HUES48 (cell line): ENCODE measurements at regions not wholly inside any gene's neighbourhood (a gene's known extent, or its start where the extent isn't known, plus 50 kb on each side); places are given as distances from the start of the nearest gene placed in this dataset.
"Not testable (repeated sequence)": the region's sequence is repeated elsewhere in the genome, so short reads cannot be mapped to it uniquely, and the experiment has no call there.

Experiments
- H3K27ac ChIP-seq: one replicate; pipeline ENCODE4 v1.7.0; 2013; ENCODE audit warnings: low read depth, low read length, inconsistent platforms
- H3K27me3 ChIP-seq: 2 replicates; pipeline ENCODE4 v1.6.1; 2013; ENCODE audit warnings: mild to moderate bottlenecking, low read length; ENCODE audit not compliant: control insufficient read depth, insufficient read depth
- H3K36me3 ChIP-seq: 2 replicates; pipeline ENCODE4 v1.6.1; 2013; ENCODE audit warnings: low read length; ENCODE audit not compliant: control insufficient read depth, insufficient read depth
- H3K4me1 ChIP-seq: 2 replicates; pipeline ENCODE4 v1.6.1; 2013; ENCODE audit warnings: mild to moderate bottlenecking, low read length; ENCODE audit not compliant: control insufficient read depth, insufficient read depth
- H3K4me3 ChIP-seq: 2 replicates; pipeline ENCODE4 v1.5.1; 2013; ENCODE audit warnings: mild to moderate bottlenecking, low read depth, low read length
- H3K9ac ChIP-seq: 2 replicates; pipeline ENCODE4 v1.6.1; 2013; ENCODE audit warnings: mild to moderate bottlenecking, low read depth, low read length, moderate library complexity
- H3K9me3 ChIP-seq: 2 replicates; pipeline ENCODE4 v1.6.1; 2013; ENCODE audit warnings: low read length; ENCODE audit not compliant: control insufficient read depth, insufficient read depth

DNA sequence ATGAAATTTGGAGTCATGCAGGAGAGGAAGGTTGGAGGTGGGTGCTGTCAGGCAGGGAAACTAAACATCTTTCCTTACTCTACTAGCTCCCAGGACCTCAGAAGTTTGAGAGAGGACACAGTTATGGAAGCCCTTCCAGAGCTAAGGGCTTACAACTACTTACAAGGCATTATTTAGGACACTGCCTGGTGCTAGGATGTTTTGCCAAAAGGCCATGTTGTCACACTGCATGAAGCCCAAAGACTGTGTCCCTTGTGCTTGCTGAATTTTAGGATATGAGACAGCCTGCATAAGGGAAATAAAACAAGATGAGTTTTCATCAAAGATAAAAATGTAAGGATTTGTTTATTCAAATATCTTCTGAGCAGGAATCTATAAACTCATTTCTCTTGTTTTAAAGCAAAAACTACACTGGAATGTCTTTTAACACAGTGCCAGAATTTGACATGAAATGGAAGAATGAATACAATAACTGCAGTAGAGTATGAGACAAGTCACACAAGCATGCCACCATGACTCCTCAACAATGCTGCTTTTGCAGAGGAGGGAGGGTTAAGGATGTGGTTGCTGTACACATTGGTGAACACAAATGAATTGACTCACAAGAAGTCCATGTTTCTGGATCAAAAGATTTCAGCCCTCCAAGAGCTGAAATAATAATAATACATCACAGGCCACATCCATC is 258.4 kb downstream of the SPRY2 start:
- H3K9me3 ChIP-seq, result no peaks in the 10 kb centered on the region
- no peaks in the 10 kb centered on the region for H3K27me3 ChIP-seq
- peaks cover 21% of the 10 kb centered on the region; the same call in 1 of the 2 replicates for H3K4me1 ChIP-seq
- H3K36me3 ChIP-seq, result no peaks in the 10 kb centered on the region
- H3K4me3 ChIP-seq, result no peak overlapping the region
- H3K27ac ChIP-seq, result no peak overlapping the region
- no peak overlapping the region for H3K9ac ChIP-seq

GRCh38 chr13:80074811-80075210 is 266.1 kb downstream of the SPRY2 start:
- H3K4me3 ChIP-seq, result no peak overlapping the region
- H3K36me3 ChIP-seq, result no peaks in the 10 kb centered on the region
- no peaks in the 10 kb centered on the region for H3K9me3 ChIP-seq
- no peak overlapping the region for H3K27ac ChIP-seq
- peaks cover 9% of the 10 kb centered on the region for H3K4me1 ChIP-seq
- H3K27me3 ChIP-seq, result no peaks in the 10 kb centered on the region
- no peak overlapping the region for H3K9ac ChIP-seq

DNA sequence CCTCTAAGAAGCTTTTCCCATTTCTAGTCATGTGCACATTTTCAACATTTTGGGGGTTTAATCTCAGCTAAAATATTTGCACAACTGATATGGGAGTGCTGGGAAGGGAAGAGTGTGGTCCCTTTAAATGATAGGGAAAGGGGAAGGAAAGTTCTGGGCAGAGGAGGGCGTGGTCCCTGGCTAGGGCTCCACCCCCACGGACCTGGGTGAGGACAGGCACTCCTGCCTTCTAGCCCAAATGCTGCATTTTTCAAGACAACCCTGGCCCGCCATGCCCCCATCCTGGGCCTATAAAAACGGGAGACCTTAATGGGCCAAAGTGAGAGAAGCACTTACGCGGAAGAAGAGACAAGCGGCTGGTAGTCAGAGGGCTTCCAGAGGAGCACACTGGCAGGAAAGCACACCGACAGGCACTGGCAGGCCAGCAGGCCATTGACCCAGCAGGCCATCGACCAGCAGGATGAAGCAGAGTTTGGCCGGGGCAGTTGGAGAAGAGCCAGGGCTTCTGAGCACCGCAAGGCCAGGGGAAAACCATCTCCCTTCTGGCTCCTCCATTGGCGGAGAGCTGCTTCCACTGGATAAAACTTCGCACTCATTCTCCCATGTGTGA is 266.7 kb downstream of the SPRY2 start:
- H3K27me3 ChIP-seq, result no peaks in the 10 kb centered on the region
- H3K4me1 ChIP-seq, result peaks cover 9% of the 10 kb centered on the region
- H3K9ac ChIP-seq, result no peak overlapping the region
- H3K4me3 ChIP-seq, result no peak overlapping the region
- H3K27ac ChIP-seq, result no peak overlapping the region
- no peaks in the 10 kb centered on the region for H3K9me3 ChIP-seq
- H3K36me3 ChIP-seq, result no peaks in the 10 kb centered on the region

DNA sequence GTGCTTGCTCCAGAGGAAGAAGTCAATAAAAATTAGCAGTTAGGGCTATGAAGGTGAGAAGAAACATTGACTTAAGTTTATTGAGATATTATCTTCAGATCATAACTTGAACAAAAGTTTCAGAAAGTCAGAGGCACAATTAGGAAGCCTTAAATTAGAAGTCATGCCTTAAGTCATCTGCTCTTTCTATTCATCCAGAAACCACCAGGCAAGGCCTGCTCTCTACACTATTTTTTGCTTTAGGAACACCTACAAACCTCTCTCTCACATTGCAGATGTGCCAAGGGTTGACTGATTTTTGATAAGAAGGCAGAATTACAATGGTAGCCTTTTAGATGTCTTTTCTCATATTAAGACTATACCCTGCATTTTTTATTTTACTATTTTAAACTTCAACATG is 268.7 kb downstream of the SPRY2 start:
- Histone ChIP-seq H3K9ac (no peak overlapping the region), H3K4me1 (peaks cover 9% of the 10 kb centered on the region), H3K9me3 (no peaks in the 10 kb centered on the region), H3K27ac (no peak overlapping the region), H3K36me3 (no peaks in the 10 kb centered on the region), H3K27me3 (no peaks in the 10 kb centered on the region), H3K4me3 (no peak overlapping the region)

DNA sequence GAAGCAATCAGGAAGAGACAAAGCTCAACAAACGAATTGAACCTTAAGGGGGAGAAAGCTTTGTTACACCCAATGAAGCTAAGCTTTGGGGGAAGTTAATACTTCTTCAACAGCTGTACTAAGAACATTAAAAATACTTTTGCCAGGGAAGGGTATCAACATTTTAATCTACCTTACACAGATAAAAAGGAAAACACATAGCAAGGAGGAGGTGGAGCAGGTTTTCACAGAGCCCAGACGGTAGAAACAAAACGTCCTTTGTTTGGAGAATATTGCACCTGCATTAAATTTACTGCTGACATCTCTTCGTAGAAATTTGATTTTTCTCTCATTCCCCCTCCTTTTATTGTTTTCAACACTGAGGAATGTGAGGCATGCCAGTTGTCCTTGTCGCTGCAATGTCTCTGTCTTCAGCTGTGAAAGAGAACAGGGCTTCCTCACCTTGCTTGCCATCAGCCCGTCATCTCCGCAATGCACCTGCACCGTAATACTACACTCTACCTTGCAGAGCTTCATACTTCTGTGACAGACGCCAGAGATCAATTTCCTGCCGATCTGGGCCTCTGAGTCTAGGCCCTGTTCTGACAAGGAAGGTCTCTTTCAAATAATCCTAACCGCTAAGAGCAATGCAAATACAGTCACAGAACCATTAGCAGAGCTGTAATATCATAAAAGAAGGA is 270.8 kb downstream of the SPRY2 start:
- Histone ChIP-seq H3K9me3 (no peaks in the 10 kb centered on the region), H3K4me1 (peaks cover 9% of the 10 kb centered on the region), H3K27ac (no peak overlapping the region), H3K27me3 (no peaks in the 10 kb centered on the region), H3K9ac (no peak overlapping the region), H3K4me3 (no peak overlapping the region), H3K36me3 (no peaks in the 10 kb centered on the region)

DNA sequence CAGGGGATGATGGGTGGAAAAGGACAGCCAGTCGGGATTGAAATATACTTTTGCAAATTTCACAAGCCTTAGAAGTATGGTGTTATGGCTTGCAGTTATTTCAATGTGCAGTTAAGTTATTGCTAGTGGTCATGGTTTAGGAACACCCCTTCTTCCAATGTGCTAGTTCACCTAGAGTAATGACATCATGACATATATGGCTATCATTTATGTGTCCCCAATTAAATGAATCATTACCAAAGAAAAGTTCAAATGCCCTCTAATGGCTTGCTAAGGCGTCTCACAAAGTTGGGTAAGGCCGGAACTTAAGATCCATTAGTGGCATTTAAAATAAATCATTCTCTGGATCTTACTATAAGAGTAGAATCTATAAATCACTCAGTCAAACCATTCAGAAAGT is 271.6 kb downstream of the SPRY2 start:
- Histone ChIP-seq H3K36me3 (no peaks in the 10 kb centered on the region), H3K27ac (no peak overlapping the region), H3K4me1 (peaks cover 9% of the 10 kb centered on the region), H3K4me3 (no peak overlapping the region), H3K9ac (no peak overlapping the region), H3K27me3 (no peaks in the 10 kb centered on the region), H3K9me3 (no peaks in the 10 kb centered on the region)

DNA sequence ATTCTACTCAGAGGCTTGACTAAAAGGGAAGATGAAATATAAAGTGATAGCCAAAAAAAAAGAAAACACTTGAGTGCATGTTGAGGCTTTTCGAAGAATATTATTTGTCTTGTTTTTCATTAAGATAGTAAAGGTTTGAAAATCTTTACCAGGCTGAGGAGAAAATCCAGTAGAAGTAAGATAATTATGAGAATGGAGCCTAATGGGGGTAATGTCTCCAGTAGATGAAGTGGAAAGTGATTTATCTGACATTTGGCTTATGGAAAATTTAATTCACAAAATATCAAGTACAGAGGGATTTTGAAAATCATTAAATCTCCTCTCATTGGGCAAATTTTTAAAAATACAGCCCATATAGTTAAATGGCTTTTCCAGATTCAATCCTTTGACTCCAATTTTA is 274.9 kb downstream of the SPRY2 start:
- no peaks in the 10 kb centered on the region for H3K27me3 ChIP-seq
- peaks cover 4% of the 10 kb centered on the region; the same call in 1 of the 2 replicates for H3K4me1 ChIP-seq
- no peak overlapping the region for H3K27ac ChIP-seq
- no peak overlapping the region for H3K9ac ChIP-seq
- no peaks in the 10 kb centered on the region for H3K36me3 ChIP-seq
- H3K4me3 ChIP-seq, result no peak overlapping the region
- H3K9me3 ChIP-seq, result no peaks in the 10 kb centered on the region

- H3K4me1 ChIP-seq, H3K4me3 ChIP-seq, H3K9me3 ChIP-seq, H3K27ac ChIP-seq, H3K27me3 ChIP-seq, H3K9ac ChIP-seq, H3K36me3 ChIP-seq: not testable (repeated sequence)
These were observed 278.5 kb downstream of the SPRY2 start for GRCh38 chr13:80062416-80062815.

- no peaks in the 10 kb centered on the region; the same call in 1 of the 2 replicates for H3K9me3 ChIP-seq
- H3K4me3 ChIP-seq, result no peak overlapping the region
- H3K4me1 ChIP-seq, result peaks cover 10% of the 10 kb centered on the region
- no peaks in the 10 kb centered on the region for H3K27me3 ChIP-seq
- no peaks in the 10 kb centered on the region for H3K36me3 ChIP-seq
- H3K9ac ChIP-seq, result no peak overlapping the region
- no peak overlapping the region for H3K27ac ChIP-seq
These were observed 281.1 kb downstream of the SPRY2 start for GRCh38 chr13:80059789-80060188.

DNA sequence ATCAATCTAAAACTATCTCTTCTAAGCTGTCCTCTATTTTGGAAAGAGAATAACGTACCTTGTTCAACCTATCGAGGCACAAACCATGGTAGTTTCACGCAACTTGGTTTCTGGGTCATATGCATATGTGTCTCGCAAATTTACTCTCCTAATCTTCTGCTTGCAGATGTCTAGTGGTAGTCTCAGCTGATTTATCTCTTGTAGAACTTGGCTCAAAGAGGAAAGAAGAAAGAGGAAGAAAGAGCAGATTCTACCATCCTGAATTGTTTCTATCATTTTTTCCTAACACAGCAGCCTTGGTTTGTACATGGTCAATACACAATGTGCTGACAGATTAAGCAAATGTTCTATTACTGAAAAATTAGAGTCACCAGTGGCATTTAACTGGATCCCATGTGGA is 282.3 kb downstream of the SPRY2 start:
- no peak overlapping the region for H3K9ac ChIP-seq
- peaks cover 10% of the 10 kb centered on the region for H3K4me1 ChIP-seq
- no peak overlapping the region for H3K4me3 ChIP-seq
- no peaks in the 10 kb centered on the region for H3K27me3 ChIP-seq
- H3K36me3 ChIP-seq, result no peaks in the 10 kb centered on the region
- no peaks in the 10 kb centered on the region; the same call in 1 of the 2 replicates for H3K9me3 ChIP-seq
- H3K27ac ChIP-seq, result no peak overlapping the region

GRCh38 chr13:80055847-80056246 is 285.1 kb downstream of the SPRY2 start:
- H3K4me3 ChIP-seq, result no peak overlapping the region
- H3K27ac ChIP-seq, result no peak overlapping the region
- H3K27me3 ChIP-seq, result no peaks in the 10 kb centered on the region
- H3K4me1 ChIP-seq, result peaks cover 10% of the 10 kb centered on the region
- H3K9me3 ChIP-seq, result no peaks in the 10 kb centered on the region; the same call in 1 of the 2 replicates
- H3K36me3 ChIP-seq, result no peaks in the 10 kb centered on the region
- no peak overlapping the region for H3K9ac ChIP-seq
